Suprapubic skin (tissue), 4 donors: ENCODE measurements at regions not wholly inside any gene's neighbourhood (a gene's known extent, or its start where the extent isn't known, plus 50 kb on each side); places are given as distances from the start of the nearest gene placed in this dataset.

Experiments
- DNase-seq, 2 donors: peaks; one replicate each; pipeline ENCODE4 v3.0.0-alpha.2; 2019; ENCODE audit warnings: low spot score in 2 of 2
- H3K27ac ChIP-seq: fragments of 200-600 bp; sonication (generic); one replicate; pipeline ENCODE4 v1.5.1; 2019
- H3K27me3 ChIP-seq: fragments of 200-600 bp; sonication (generic); one replicate; pipeline ENCODE4 v1.5.1; 2019
- H3K36me3 ChIP-seq: fragments of 200-600 bp; sonication (generic); one replicate; pipeline ENCODE4 v1.5.1; 2019
- H3K4me1 ChIP-seq: fragments of 200-600 bp; sonication (generic); one replicate; pipeline ENCODE4 v1.5.1; 2019
- H3K4me3 ChIP-seq: fragments of 200-600 bp; sonication (generic); one replicate; pipeline ENCODE4 v1.5.1; 2019; ENCODE audit warnings: mild to moderate bottlenecking
- H3K9me3 ChIP-seq: fragments of 200-600 bp; sonication (generic); one replicate; pipeline ENCODE4 v1.5.1; 2019
- CTCF ChIP-seq, 2 donors: fragments of 200-600 bp in 1 of 2; fragments of 450-650 bp in 1 of 2; sonication (generic) in 1 of 2; IDR thresholded peaks; one replicate each; pipeline ENCODE4 v1.5.1; 2016 to 2019; ENCODE audit warnings: antibody characterized with exemption in 2 of 2, mild to moderate bottlenecking in 1 of 2, moderate library complexity in 1 of 2
- EP300 ChIP-seq: sonication (generic); formaldehyde crosslinking; IDR thresholded peaks from one replicate; pipeline ENCODE4 v1.6.1; 2017; ENCODE audit warnings: antibody characterized with exemption
- POLR2A ChIP-seq, 2 donors: fragments of 450-650 bp; IDR thresholded peaks; one replicate each; pipeline ENCODE4 v1.6.1; 2017; ENCODE audit warnings: antibody characterized with exemption in 2 of 2, mild to moderate bottlenecking in 2 of 2, moderate library complexity in 2 of 2
- POLR2AphosphoS5 ChIP-seq, 3 donors: sonication (generic); formaldehyde crosslinking; IDR thresholded peaks; one replicate each; pipeline ENCODE4 v1.6.1; 2017; ENCODE audit warnings: antibody characterized with exemption in 3 of 3
- WGBS: methylation state at CpG from one replicate; pipeline ENCODE4 v1.1.5; 2018; 5-methylcytosine and 5-hydroxymethylcytosine counted together

DNA sequence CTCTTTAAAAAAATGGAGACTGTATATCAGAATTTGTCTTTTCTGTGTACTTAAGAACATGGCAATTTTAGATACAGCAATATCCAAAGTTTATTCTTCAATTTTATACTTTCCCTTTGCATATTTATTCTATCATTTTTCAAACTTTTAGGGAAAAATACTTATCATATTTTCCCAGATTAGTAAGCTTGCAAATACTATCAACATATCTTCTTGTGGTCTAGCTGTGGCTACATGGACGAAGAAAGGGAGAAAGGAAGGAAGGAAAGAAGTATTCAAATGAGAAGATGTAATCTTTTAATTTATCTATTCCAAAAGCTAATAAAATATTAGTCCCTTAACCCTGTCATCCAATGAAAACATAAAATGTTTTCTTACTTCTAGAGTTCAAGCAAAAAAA is 797.8 kb upstream of the GALNTL6 start:
- no peak for DNase-seq
- no peaks in the 10 kb centered on the region for H3K9me3 ChIP-seq
- no peak for TF ChIP-seq CTCF (IDR thresholded peaks at IDR 0.05)
- no peak for TF ChIP-seq POLR2AphosphoS5 (IDR thresholded peaks at IDR 0.05)
- TF ChIP-seq POLR2A (IDR thresholded peaks at IDR 0.05) = no peak
- no peak for TF ChIP-seq EP300
- H3K4me1 ChIP-seq = no peaks in the 10 kb centered on the region
- 45% methylated on average over 1 of the region's 1 CpG for WGBS
- H3K27ac ChIP-seq = no peak overlapping the region
- no peaks in the 10 kb centered on the region for H3K36me3 ChIP-seq
- H3K4me3 ChIP-seq = no peak overlapping the region
- H3K27me3 ChIP-seq = no peaks in the 10 kb centered on the region

DNA sequence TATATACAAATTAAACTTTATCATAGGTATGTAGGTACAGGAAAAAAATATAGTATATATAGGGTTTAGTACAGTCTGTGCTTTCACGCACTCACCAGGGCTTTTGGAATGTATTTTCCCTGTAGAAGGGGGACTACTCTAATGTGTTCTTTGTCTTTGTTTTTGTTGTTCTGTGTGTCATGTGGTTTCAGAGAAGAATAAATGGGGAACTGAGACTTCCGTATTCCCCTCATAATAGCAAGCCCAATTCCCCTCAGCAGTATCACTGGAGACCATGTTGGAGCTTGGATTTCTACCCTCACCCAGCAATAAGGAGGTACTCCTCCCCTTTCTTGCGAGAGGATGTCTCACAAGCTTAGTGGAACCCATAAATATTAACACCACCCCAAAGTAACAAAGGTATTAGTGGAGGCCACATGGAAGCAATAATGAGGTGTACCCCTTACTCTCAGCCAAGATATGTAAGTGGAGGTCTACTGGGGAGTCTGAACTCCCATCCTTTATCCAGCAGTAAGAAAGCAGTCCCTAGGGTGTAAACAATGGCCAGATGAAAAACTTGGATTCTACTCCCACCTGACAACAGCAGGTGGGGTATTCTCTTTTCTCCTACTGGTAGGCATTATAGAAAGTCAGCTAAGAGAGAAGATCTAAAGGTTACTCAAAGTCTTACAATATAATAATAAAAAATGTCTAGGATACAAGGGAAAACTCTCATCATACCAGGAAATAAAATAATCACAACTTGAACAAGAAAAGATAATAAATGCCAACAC is 805.4 kb upstream of the GALNTL6 start:
- DNase-seq = no peak
- Histone ChIP-seq H3K36me3 (no peaks in the 10 kb centered on the region), H3K4me3 (no peak overlapping the region), H3K27me3 (no peaks in the 10 kb centered on the region), H3K9me3 (no peaks in the 10 kb centered on the region), H3K4me1 (no peaks in the 10 kb centered on the region), H3K27ac (no peak overlapping the region)
- WGBS = 76% methylated on average over 3 of the region's 3 CpGs
- TF ChIP-seq POLR2A (IDR thresholded peaks at IDR 0.05) (no peak), EP300 (no peak), CTCF (IDR thresholded peaks at IDR 0.05) (no peak), POLR2AphosphoS5 (IDR thresholded peaks at IDR 0.05) (no peak)

DNA sequence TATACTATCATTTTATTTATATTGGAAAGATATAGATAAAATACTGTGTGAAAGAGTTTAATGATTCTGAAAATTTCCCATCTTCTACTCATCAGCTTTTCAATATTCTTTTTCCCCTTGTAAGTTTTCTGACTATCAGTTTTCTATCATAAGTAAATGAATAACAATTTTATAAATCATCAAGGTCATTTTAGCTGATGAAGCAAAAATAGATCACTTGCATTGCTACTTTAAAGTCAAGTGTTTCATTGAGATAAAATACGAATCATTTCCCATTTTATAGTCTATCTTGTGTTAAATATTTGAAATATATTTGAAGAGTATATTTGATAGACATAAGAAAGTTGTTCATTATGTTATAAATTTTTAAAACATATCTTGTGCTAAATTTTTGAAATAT is 811.0 kb upstream of the GALNTL6 start:
- Histone ChIP-seq H3K9me3 (no peaks in the 10 kb centered on the region), H3K27me3 (no peaks in the 10 kb centered on the region), H3K27ac (no peak overlapping the region), H3K4me1 (no peaks in the 10 kb centered on the region), H3K36me3 (no peaks in the 10 kb centered on the region), H3K4me3 (no peak overlapping the region)
- WGBS = 81% methylated on average over 1 of the region's 1 CpG
- TF ChIP-seq POLR2A (IDR thresholded peaks at IDR 0.05) (no peak), EP300 (no peak), POLR2AphosphoS5 (IDR thresholded peaks at IDR 0.05) (no peak), CTCF (IDR thresholded peaks at IDR 0.05) (no peak)
- no peak for DNase-seq

GRCh38 chr4:170990989-170991589 is 822.1 kb upstream of the GALNTL6 start:
- no peaks in the 10 kb centered on the region for H3K27me3 ChIP-seq
- no peaks in the 10 kb centered on the region for H3K4me1 ChIP-seq
- no peaks in the 10 kb centered on the region for H3K36me3 ChIP-seq
- WGBS = 55% methylated on average over 7 of the region's 8 CpGs
- TF ChIP-seq CTCF (IDR thresholded peaks at IDR 0.05) (no peak), POLR2A (IDR thresholded peaks at IDR 0.05) (no peak)
- H3K27ac ChIP-seq = no peak overlapping the region
- H3K4me3 ChIP-seq = no peak overlapping the region
- peaks cover 5% of the 10 kb centered on the region for H3K9me3 ChIP-seq
- DNase-seq = no peak

DNA sequence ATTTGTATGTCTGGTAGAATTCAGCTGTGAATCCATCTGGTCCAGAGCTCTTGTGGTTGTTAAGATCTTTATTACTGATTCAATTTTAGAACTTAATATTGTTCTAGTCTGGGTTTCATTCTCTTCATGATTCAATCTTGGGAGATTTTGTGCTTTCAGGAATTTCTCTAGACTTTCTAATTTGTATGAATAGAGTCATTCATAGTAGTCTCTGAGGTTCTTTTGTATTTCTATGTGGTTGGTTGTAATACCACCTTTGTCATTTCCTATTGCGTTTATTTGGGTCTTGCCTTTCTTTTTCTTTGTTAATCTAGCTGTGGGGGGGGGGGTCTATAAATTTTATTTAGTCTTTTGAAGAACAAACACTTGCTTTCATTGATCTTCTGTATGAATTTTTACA is 824.8 kb upstream of the GALNTL6 start:
- peaks cover 5% of the 10 kb centered on the region for H3K9me3 ChIP-seq
- 69% methylated on average over 1 of the region's 1 CpG for WGBS
- no peak for DNase-seq
- TF ChIP-seq POLR2A (IDR thresholded peaks at IDR 0.05) (no peak), CTCF (IDR thresholded peaks at IDR 0.05) (no peak), EP300 (no peak), POLR2AphosphoS5 (IDR thresholded peaks at IDR 0.05) (no peak)
- H3K27ac ChIP-seq = no peak overlapping the region
- H3K4me3 ChIP-seq = no peak overlapping the region
- H3K27me3 ChIP-seq = no peaks in the 10 kb centered on the region
- no peaks in the 10 kb centered on the region for H3K36me3 ChIP-seq
- H3K4me1 ChIP-seq = no peaks in the 10 kb centered on the region
